GM10248 (cell line): ENCODE measurements at regions not wholly inside any gene's neighbourhood (a gene's known extent, or its start where the extent isn't known, plus 50 kb on each side); places are given as distances from the start of the nearest gene placed in this dataset.

ENCODE experiments used
- CTCF ChIA-PET: fragments of 300-600 bp; sonication (Branson Sonifier 250); formaldehyde crosslinking; extraction: SDS; loops from one replicate; lab custom pipeline; 2021; ENCODE audit warnings: antibody characterized with exemption; lab: Yijun Ruan, JAX
- POLR2A ChIA-PET: fragments of 350-650 bp; sonication (Branson Sonifier 250); formaldehyde crosslinking; extraction: SDS; loops from one replicate; lab custom pipeline; 2020; ENCODE audit warnings: antibody characterized with exemption; lab: Yijun Ruan, JAX
- DNase-seq: peaks from one replicate; pipeline ENCODE4 v3.0.0; 2012; ENCODE audit errors: extremely low spot score
- TF ChIP-seq, protein P1 (sequence below): IDR thresholded peaks from 2 replicates; pipeline ENCODE4 v1.5.1; 2012; ENCODE audit warnings: mild to moderate bottlenecking, low read depth; ENCODE audit errors: extremely low read depth, missing control alignments, control extremely low read depth

DNA sequence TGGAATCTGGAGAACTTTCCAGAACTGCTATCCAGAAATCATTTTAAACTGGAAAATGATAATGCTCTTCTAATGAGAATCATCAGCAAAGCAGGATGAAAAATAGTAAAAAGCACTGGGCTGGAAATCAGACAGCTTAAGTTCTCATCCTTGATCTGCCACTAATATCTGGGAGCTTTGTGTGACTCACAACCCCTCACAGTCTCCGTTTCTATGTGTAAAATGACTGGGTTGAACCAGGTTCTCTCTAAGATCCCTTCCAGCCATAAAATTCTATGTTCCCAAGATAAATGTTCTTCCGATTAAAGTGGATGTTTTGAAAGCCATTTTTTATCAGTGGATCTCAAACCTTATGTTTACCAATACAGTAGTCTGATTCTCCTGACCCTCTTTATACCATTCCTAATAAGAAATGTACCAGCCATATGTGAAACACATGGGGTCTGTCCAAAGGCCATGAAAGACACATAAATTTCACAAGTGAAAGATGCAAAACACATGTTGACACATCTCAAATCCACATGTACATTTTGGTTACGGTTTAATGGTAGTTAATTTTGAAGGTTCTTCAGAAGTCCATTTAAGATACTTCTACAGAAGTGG is 188.8 kb downstream of the EN1 start:
- TF ChIP-seq, protein P1, sequence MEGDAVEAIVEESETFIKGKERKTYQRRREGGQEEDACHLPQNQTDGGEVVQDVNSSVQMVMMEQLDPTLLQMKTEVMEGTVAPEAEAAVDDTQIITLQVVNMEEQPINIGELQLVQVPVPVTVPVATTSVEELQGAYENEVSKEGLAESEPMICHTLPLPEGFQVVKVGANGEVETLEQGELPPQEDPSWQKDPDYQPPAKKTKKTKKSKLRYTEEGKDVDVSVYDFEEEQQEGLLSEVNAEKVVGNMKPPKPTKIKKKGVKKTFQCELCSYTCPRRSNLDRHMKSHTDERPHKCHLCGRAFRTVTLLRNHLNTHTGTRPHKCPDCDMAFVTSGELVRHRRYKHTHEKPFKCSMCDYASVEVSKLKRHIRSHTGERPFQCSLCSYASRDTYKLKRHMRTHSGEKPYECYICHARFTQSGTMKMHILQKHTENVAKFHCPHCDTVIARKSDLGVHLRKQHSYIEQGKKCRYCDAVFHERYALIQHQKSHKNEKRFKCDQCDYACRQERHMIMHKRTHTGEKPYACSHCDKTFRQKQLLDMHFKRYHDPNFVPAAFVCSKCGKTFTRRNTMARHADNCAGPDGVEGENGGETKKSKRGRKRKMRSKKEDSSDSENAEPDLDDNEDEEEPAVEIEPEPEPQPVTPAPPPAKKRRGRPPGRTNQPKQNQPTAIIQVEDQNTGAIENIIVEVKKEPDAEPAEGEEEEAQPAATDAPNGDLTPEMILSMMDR, result no peak
- ChIA-PET POLR2A (no interaction called here), CTCF (no interaction called here)
- DNase-seq, result no peak

DNA sequence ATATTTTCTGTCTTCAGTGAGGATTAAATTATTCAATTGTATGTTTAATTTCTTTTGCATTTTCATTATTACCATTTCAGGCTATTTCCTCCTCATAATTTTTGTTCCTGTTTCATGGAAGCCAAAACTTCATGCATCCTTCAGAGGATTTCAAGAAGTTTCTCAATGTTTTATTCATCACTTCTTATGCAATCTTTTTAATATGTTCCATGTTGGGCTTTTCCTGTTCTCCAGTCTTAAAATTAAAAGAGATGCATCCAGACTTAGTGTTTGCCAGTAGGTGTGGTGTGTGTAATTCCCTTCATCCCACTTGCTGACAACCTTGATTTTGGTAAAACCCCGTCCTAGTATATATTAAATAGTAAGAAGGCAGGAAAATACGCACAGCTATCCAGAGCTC is 190.0 kb downstream of the EN1 start:
- CTCF ChIA-PET, result no interaction called here
- TF ChIP-seq, protein P1, result no peak
- POLR2A ChIA-PET, result no interaction called here
- DNase-seq, result no peak

GRCh38 chr2:118654945-118655344 is 192.5 kb downstream of the EN1 start:
- CTCF ChIA-PET, result no interaction called here
- TF ChIP-seq, protein P1, result no peak
- no peak for DNase-seq
- POLR2A ChIA-PET, result no interaction called here

GRCh38 chr2:118650327-118650726 is 197.1 kb downstream of the EN1 start:
- TF ChIP-seq, protein P1, result no peak
- CTCF ChIA-PET, result no interaction called here
- no peak for DNase-seq
- POLR2A ChIA-PET, result no interaction called here

DNA sequence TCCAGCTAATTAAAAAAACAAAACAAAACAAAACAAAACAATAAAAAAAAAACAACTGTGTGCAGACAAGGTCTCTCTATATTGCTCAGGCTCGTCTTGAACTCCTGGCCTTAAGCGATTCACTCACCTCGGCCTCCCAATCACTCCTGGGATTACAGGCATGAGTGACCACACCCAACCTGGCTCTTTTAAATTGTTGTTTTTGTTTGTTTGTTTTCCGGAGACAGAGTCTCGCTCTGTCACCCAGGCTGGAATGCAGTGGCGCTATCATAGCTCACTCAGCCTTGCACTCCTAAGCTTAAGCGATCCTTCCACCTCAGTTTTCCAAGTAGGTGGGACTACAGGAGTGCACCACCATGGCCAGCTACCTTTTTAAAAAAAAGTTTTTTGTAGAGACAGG is 201.6 kb downstream of the EN1 start:
- ChIA-PET CTCF (no interaction called here), POLR2A (no interaction called here)
- DNase-seq, result no peak
- TF ChIP-seq, protein P1, result no peak

GRCh38 chr2:118644190-118644589 is 203.3 kb downstream of the EN1 start:
- ChIA-PET POLR2A (no interaction called here), CTCF (no interaction called here)
- no peak for DNase-seq
- TF ChIP-seq, protein P1, result no peak
